T-cell (primary cell): ENCODE measurements at regions not wholly inside any gene's neighbourhood (a gene's known extent, or its start where the extent isn't known, plus 50 kb on each side); places are given as distances from the start of the nearest gene placed in this dataset.
A peak's percentile ranks its signal among the peaks of the same experiment; 100 is the strongest.

Experiments
- ATAC-seq, 4 experiments: fragments of 200-7000 bp in 3 of 4; fragments of 150-1000 bp in 1 of 4; cut with Tn5 transposase; replicated peaks in 1 of 4; 1 replicate in 3 of 4; 2 replicates in 1 of 4; pipeline ENCODE4 v1.10.0; 2021; ENCODE audit warnings: moderate library complexity in 3 of 4, mild to moderate bottlenecking in 2 of 4, moderate number of reproducible peaks in 1 of 4
- CTCF ChIA-PET, 2 donors: fragments of 300-600 bp; sonication (Branson Sonifier 250); formaldehyde crosslinking; loops; one replicate each; lab custom pipeline; 2022; ENCODE audit warnings: antibody characterized with exemption in 2 of 2; lab: Charles Lee
- POLR2A ChIA-PET, 2 donors: fragments of 300-600 bp; sonication (Branson Sonifier 250); formaldehyde crosslinking; loops; one replicate each; lab custom pipeline; 2022; ENCODE audit warnings: antibody characterized with exemption in 2 of 2; lab: Charles Lee
- DNase-seq, 35 experiments: peaks; one replicate each; pipeline versions ENCODE4 v3.0.0 to v3.0.0-alpha.2; 2013 to 2023
- H3K27ac ChIP-seq: one replicate; pipeline ENCODE4 v1.5.1; 2013; ENCODE audit warnings: low read length
- H3K27me3 ChIP-seq, 2 experiments: replicated peaks in 1 of 2; 1 replicate in 1 of 2; 2 replicates in 1 of 2; pipeline versions ENCODE4 v1.6.1 to v1.7.0; 2013; ENCODE audit warnings: low read length in 1 of 2, mixed read lengths in 1 of 2; ENCODE audit not compliant: control insufficient read depth in 2 of 2, insufficient read depth in 2 of 2; ENCODE audit errors: extremely low read depth in 1 of 2
- H3K36me3 ChIP-seq, 2 donors: 1 replicate in 1 of 2; 2 replicates in 1 of 2; pipeline versions ENCODE4 v1.6.1 to v1.7.0; 2013; ENCODE audit warnings: low read length in 1 of 2; ENCODE audit not compliant: control insufficient read depth in 2 of 2, insufficient read depth in 1 of 2; ENCODE audit errors: extremely low read depth in 1 of 2
- H3K4me1 ChIP-seq, 2 experiments: 1 replicate in 1 of 2; 2 replicates in 1 of 2; pipeline versions ENCODE4 v1.6.1 to v1.7.0; 2013; ENCODE audit warnings: low read length in 2 of 2, mixed read lengths in 1 of 2; ENCODE audit not compliant: insufficient read depth in 2 of 2, control insufficient read depth in 1 of 2; ENCODE audit errors: extremely low read depth in 1 of 2
- H3K4me3 ChIP-seq, 2 donors: 1 replicate in 1 of 2; 2 replicates in 1 of 2; pipeline versions ENCODE4 v1.5.1 to v1.7.0; 2013; ENCODE audit warnings: mild to moderate bottlenecking in 2 of 2, low read length in 1 of 2, moderate library complexity in 1 of 2; ENCODE audit not compliant: control insufficient read depth in 1 of 2; ENCODE audit errors: extremely low read depth in 1 of 2
- H3K9me3 ChIP-seq: 2 replicates; pipeline ENCODE4 v1.7.0; 2013
- H3K27ac Mint-ChIP-seq, 2 donors: one replicate each; pipeline ENCODE4 v1.8.0; 2020 to 2021; ENCODE audit warnings: mild to moderate bottlenecking in 2 of 2, mixed read lengths in 2 of 2
- H3K27me3 Mint-ChIP-seq, 2 donors: one replicate each; pipeline ENCODE4 v1.8.0; 2021 to 2022; ENCODE audit warnings: mixed read lengths in 2 of 2
- H3K36me3 Mint-ChIP-seq: one replicate; pipeline ENCODE4 v1.8.0; 2021; ENCODE audit warnings: mixed read lengths
- H3K4me1 Mint-ChIP-seq, 3 donors: one replicate each; pipeline ENCODE4 v1.8.0; 2020 to 2022; ENCODE audit warnings: mixed read lengths in 3 of 3, mild to moderate bottlenecking in 1 of 3
- H3K4me3 Mint-ChIP-seq, 3 donors: one replicate each; pipeline ENCODE4 v1.8.0; 2020 to 2022; ENCODE audit warnings: mild to moderate bottlenecking in 3 of 3, mixed read lengths in 3 of 3, moderate library complexity in 3 of 3
- H3K9me3 Mint-ChIP-seq, 3 donors: one replicate each; pipeline ENCODE4 v1.8.0; 2020 to 2022; ENCODE audit warnings: mixed read lengths in 3 of 3
- WGBS: methylation state at CpG from one replicate; pipeline ENCODE4 v1.1.5; 2013; ENCODE audit warnings: missing lambda C conversion rate; ENCODE audit not compliant: insufficient coverage; 5-methylcytosine and 5-hydroxymethylcytosine counted together

DNA sequence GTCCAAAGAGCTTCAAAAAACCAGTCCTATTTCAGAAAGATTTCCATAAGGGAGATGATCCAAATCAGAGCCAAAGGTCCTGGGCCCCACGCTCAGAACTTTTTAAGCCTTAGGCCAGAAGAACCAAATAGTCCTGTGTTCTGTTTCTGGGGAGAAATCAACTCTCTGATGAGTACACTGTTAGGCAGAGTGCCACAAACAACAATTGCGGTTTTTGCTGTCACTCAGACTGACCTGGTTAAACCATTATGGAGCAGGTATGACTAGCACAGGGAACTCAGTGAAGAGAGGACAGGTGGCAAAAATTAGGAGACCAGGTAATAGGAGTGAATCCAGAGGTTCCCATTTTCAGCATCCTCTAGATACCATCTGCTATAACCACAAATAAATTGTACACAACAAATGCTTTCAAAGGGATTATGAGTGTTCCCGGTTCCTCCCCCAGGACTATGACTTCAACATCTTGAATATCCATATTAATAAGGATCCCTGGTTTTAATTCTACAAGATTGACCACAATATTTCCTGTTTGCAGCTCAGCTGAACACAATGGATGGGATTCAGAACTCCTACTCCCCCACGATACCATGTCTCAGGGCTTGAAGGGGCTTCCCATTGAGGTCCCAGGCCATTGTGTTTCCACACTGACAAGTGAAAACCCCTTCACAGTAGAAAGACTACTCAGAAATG lies 52.1 kb upstream of the FREM1 start:
- Histone ChIP-seq H3K36me3 (no peaks in the 10 kb centered on the region), H3K4me1 (no peaks in the 10 kb centered on the region), H3K4me3 (no peak overlapping the region), H3K27ac (no peak overlapping the region), H3K27me3 (peaks cover 0 to 4% of the 10 kb centered on the region in 2 experiments), H3K9me3 (no peaks in the 10 kb centered on the region)
- Mint-ChIP-seq H3K9me3 (peaks cover 0 to 4% (median 0%) of the 10 kb centered on the region in 3 donors), H3K27me3 (peaks cover 5 to 12% of the 10 kb centered on the region in 2 donors), H3K4me3 (no peak overlapping the region), H3K36me3 (no peaks in the 10 kb centered on the region), H3K4me1 (peaks cover 8 to 12% (median 10%) of the 10 kb centered on the region in 3 donors), H3K27ac (no peak overlapping the region)
- ChIA-PET POLR2A (no interaction called here), CTCF (no interaction called here)
- DNase-seq (no peak), ATAC-seq (no peak)
- 85% methylated on average over 2 of the region's 4 CpGs for WGBS

DNA sequence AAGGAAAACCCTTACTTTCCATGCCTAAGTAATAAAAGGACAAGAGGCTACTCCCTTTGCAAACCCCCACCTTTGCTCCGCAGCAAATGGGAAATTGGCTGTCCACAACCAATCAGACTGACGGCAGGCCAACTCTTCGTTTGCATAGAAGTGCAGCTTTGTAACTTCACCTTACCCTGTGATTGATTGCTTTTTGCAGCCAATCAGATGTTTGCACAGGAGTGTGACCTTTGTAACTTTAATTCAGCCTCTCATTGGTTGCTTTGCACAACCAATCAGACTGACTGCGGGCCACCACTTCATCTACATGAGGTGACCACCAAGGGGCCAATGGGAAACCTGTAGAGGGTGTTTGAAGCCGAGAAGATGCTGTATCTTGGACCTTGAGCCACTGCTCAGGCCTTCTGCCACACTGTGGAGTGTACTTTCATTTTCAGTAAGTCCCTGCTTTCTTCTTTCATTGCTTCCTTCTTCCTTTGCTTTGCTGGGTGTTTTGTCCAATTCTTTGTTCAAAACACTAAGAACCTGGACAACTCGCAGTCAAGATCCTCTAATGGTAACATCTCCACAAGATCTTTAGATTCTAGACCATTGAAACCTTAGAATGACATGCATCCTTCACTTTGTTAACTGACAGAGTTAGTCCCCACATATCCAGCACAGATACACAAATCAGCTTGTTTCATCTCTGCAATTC lies 51.3 kb upstream of the FREM1 start:
- Mint-ChIP-seq H3K9me3 (peaks cover 0 to 4% (median 0%) of the 10 kb centered on the region in 3 donors), H3K27me3 (peaks cover 5 to 12% of the 10 kb centered on the region in 2 donors), H3K27ac (no peak overlapping the region), H3K4me1 (peaks cover 8 to 12% (median 10%) of the 10 kb centered on the region in 3 donors), H3K4me3 (peak overlapping the region in 1 of 3 donors; percentile 4), H3K36me3 (no peaks in the 10 kb centered on the region)
- DNase-seq (no peak), ATAC-seq (no peak)
- H3K9me3 ChIP-seq = no peaks in the 10 kb centered on the region
- H3K36me3 ChIP-seq = no peaks in the 10 kb centered on the region
- ChIA-PET CTCF (no interaction called here), POLR2A (no interaction called here)
- H3K4me3 ChIP-seq = no peak overlapping the region
- peaks cover 0 to 4% of the 10 kb centered on the region in 2 experiments for H3K27me3 ChIP-seq
- no peak overlapping the region for H3K27ac ChIP-seq
- no peaks in the 10 kb centered on the region for H3K4me1 ChIP-seq
- 89% methylated on average over 4 of the region's 6 CpGs for WGBS

DNA sequence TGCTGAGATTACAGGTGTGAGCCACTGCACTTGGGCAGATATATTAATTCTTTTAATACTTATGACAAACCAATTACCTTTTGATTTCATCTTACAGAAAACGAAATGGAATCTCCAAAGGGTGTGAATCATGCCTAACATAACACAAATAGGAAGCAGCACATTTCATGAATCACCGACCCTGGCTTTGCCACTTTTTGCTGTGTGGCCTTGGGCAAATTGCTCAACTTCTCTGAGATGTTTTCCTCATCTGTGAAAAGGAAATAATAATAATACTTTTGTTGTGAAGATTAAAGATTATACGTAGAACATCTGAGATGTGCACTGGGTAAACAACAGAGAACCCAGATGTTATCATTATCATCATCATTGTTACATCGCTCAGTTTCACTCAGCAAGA lies 50.7 kb upstream of the FREM1 start:
- Histone ChIP-seq H3K27me3 (peaks cover 0 to 4% of the 10 kb centered on the region in 2 experiments), H3K27ac (no peak overlapping the region), H3K4me1 (no peaks in the 10 kb centered on the region), H3K4me3 (no peak overlapping the region), H3K36me3 (no peaks in the 10 kb centered on the region), H3K9me3 (no peaks in the 10 kb centered on the region)
- DNase-seq (no peak), ATAC-seq (no peak)
- WGBS = 60% methylated on average over 1 of the region's 4 CpGs
- Mint-ChIP-seq H3K27ac (no peak overlapping the region), H3K9me3 (peaks cover 0 to 4% (median 0%) of the 10 kb centered on the region in 3 donors), H3K27me3 (peaks cover 5 to 9% of the 10 kb centered on the region in 2 donors), H3K4me1 (peaks cover 8 to 12% (median 10%) of the 10 kb centered on the region in 3 donors), H3K4me3 (no peak overlapping the region), H3K36me3 (no peaks in the 10 kb centered on the region)
- POLR2A ChIA-PET = no interaction called here
- CTCF ChIA-PET = interaction anchor here in 1 of 2 donors (0.6 kb wide), 1 partner anchor 17 kb away, joined by 3 read pairs; no protein-coding TSS in a partner anchor
